ENCODE measurements at regions not wholly inside any gene's neighbourhood (a gene's known extent, or its start where the extent isn't known, plus 50 kb on each side); places are given as distances from the start of the nearest gene placed in this dataset.
"Not testable (repeated sequence)": the region's sequence is repeated elsewhere in the genome, so short reads cannot be mapped to it uniquely, and the experiment has no call there.

DNA sequence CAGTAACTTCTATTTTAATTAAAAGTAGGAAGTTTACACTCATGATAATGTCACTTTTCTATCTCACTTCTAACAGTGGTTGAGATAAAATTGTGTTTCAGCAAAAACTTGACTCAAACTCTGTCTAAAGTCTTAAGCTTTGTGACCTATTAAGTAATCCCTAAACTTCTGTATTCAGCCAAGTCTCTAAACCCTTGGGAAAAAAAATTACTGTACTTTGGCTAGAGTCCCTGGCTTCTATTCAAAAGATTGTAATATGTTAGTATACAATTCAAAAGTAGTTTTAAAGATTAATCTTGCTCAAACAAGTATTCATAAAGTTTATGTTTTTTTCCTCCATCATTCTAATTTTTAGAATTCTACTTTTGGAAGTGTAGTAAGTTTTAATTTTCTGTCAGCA lies 1248.8 kb downstream of the UQCRFS1 start:
- no TSS peak for BruUV-seq (replicated peaks)
- DNase-seq, result no peak
- TF ChIP-seq, protein P1, sequence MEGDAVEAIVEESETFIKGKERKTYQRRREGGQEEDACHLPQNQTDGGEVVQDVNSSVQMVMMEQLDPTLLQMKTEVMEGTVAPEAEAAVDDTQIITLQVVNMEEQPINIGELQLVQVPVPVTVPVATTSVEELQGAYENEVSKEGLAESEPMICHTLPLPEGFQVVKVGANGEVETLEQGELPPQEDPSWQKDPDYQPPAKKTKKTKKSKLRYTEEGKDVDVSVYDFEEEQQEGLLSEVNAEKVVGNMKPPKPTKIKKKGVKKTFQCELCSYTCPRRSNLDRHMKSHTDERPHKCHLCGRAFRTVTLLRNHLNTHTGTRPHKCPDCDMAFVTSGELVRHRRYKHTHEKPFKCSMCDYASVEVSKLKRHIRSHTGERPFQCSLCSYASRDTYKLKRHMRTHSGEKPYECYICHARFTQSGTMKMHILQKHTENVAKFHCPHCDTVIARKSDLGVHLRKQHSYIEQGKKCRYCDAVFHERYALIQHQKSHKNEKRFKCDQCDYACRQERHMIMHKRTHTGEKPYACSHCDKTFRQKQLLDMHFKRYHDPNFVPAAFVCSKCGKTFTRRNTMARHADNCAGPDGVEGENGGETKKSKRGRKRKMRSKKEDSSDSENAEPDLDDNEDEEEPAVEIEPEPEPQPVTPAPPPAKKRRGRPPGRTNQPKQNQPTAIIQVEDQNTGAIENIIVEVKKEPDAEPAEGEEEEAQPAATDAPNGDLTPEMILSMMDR (IDR thresholded peaks at IDR 0.05; ENCODE audit: unreplicated experiment), result no peak
- H3K27me3 Mint-ChIP-seq (ENCODE audit: unreplicated experiment), result no peaks in the 10 kb centered on the region
- no peak overlapping the region for H3K4me3 Mint-ChIP-seq (ENCODE audit: low read depth, unreplicated experiment)
- no peaks in the 10 kb centered on the region for H3K4me1 Mint-ChIP-seq (ENCODE audit: low read depth, unreplicated experiment)
- no peaks in the 10 kb centered on the region for H3K36me3 Mint-ChIP-seq (ENCODE audit: insufficient read depth, unreplicated experiment)
- CTCF ChIA-PET, result no interaction called here
- H3K27ac Mint-ChIP-seq (ENCODE audit: unreplicated experiment), result no peak overlapping the region
- H3K9me3 Mint-ChIP-seq (ENCODE audit: low read depth, unreplicated experiment), result no peaks in the 10 kb centered on the region
- intact Hi-C loops (cut with micrococcal nuclease; ENCODE audit: unreplicated experiment), result no loop called here

GRCh38 chr19:27962264-27962663 lies 1250.7 kb downstream of the UQCRFS1 start:
- no peaks in the 10 kb centered on the region for H3K4me1 Mint-ChIP-seq (ENCODE audit: low read depth, unreplicated experiment)
- no peak overlapping the region for H3K4me3 Mint-ChIP-seq (ENCODE audit: low read depth, unreplicated experiment)
- intact Hi-C loops (cut with micrococcal nuclease; ENCODE audit: unreplicated experiment), result no loop called here
- no peaks in the 10 kb centered on the region for H3K36me3 Mint-ChIP-seq (ENCODE audit: insufficient read depth, unreplicated experiment)
- CTCF ChIA-PET, result no interaction called here
- H3K27ac Mint-ChIP-seq (ENCODE audit: unreplicated experiment), result no peak overlapping the region
- H3K9me3 Mint-ChIP-seq (ENCODE audit: low read depth, unreplicated experiment), result no peaks in the 10 kb centered on the region
- no peaks in the 10 kb centered on the region for H3K27me3 Mint-ChIP-seq (ENCODE audit: unreplicated experiment)
- DNase-seq, result no peak
- TF ChIP-seq, protein P1 (IDR thresholded peaks at IDR 0.05; ENCODE audit: unreplicated experiment), result no peak
- BruUV-seq (replicated peaks), result no TSS peak

GRCh38 chr19:27955485-27956480 lies 1257.2 kb downstream of the UQCRFS1 start:
- CTCF ChIA-PET, result no interaction called here
- Mint-ChIP-seq H3K27ac (ENCODE audit: unreplicated experiment) (no peak overlapping the region), H3K9me3 (ENCODE audit: low read depth, unreplicated experiment) (no peaks in the 10 kb centered on the region), H3K27me3 (ENCODE audit: unreplicated experiment) (no peaks in the 10 kb centered on the region), H3K4me3 (ENCODE audit: low read depth, unreplicated experiment) (no peak overlapping the region), H3K4me1 (ENCODE audit: low read depth, unreplicated experiment) (no peaks in the 10 kb centered on the region), H3K36me3 (ENCODE audit: insufficient read depth, unreplicated experiment) (no peaks in the 10 kb centered on the region)
- TF ChIP-seq, protein P1 (IDR thresholded peaks at IDR 0.05; ENCODE audit: unreplicated experiment), result no peak
- intact Hi-C loops (cut with micrococcal nuclease; ENCODE audit: unreplicated experiment), result no loop called here
- DNase-seq, result no peak
- no TSS peak for BruUV-seq (replicated peaks)

- H3K27ac Mint-ChIP-seq (ENCODE audit: unreplicated experiment); H3K9me3 Mint-ChIP-seq (ENCODE audit: low read depth, unreplicated experiment); H3K36me3 Mint-ChIP-seq (ENCODE audit: insufficient read depth, unreplicated experiment); H3K4me1 Mint-ChIP-seq (ENCODE audit: low read depth, unreplicated experiment); BruUV-seq (replicated peaks); DNase-seq; H3K27me3 Mint-ChIP-seq (ENCODE audit: unreplicated experiment); intact Hi-C loops (cut with micrococcal nuclease; ENCODE audit: unreplicated experiment); CTCF ChIA-PET; H3K4me3 Mint-ChIP-seq (ENCODE audit: low read depth, unreplicated experiment): not testable (repeated sequence)
These were observed 1270.3 kb downstream of the UQCRFS1 start for GRCh38 chr19:27942607-27943006.

GRCh38 chr19:27936139-27936538 lies 1276.8 kb downstream of the UQCRFS1 start:
- Mint-ChIP-seq H3K4me1 (ENCODE audit: low read depth, unreplicated experiment) (no peaks in the 10 kb centered on the region), H3K4me3 (ENCODE audit: low read depth, unreplicated experiment) (no peak overlapping the region), H3K27me3 (ENCODE audit: unreplicated experiment) (no peaks in the 10 kb centered on the region), H3K9me3 (ENCODE audit: low read depth, unreplicated experiment) (no peaks in the 10 kb centered on the region), H3K27ac (ENCODE audit: unreplicated experiment) (no peak overlapping the region), H3K36me3 (ENCODE audit: insufficient read depth, unreplicated experiment) (no peaks in the 10 kb centered on the region)
- intact Hi-C loops (cut with micrococcal nuclease; ENCODE audit: unreplicated experiment), result no loop called here
- TF ChIP-seq, protein P1 (IDR thresholded peaks at IDR 0.05; ENCODE audit: unreplicated experiment), result no peak
- CTCF ChIA-PET, result no interaction called here
- no TSS peak for BruUV-seq (replicated peaks)
- DNase-seq, result no peak

All from Calu3 (cell line).